EH (cell line): ENCODE measurements at regions not wholly inside any gene's neighbourhood (a gene's known extent, or its start where the extent isn't known, plus 50 kb on each side); places are given as distances from the start of the nearest gene placed in this dataset.

Experiments used
- DNase-seq: peaks from one replicate; pipeline ENCODE4 v3.0.0-alpha.2; 2015; ENCODE audit warnings: low read depth

- peak; percentile 57 for DNase-seq
These were observed 185.2 kb downstream of the ANXA2 start for GRCh38 chr15:60212536-60212935.

DNA sequence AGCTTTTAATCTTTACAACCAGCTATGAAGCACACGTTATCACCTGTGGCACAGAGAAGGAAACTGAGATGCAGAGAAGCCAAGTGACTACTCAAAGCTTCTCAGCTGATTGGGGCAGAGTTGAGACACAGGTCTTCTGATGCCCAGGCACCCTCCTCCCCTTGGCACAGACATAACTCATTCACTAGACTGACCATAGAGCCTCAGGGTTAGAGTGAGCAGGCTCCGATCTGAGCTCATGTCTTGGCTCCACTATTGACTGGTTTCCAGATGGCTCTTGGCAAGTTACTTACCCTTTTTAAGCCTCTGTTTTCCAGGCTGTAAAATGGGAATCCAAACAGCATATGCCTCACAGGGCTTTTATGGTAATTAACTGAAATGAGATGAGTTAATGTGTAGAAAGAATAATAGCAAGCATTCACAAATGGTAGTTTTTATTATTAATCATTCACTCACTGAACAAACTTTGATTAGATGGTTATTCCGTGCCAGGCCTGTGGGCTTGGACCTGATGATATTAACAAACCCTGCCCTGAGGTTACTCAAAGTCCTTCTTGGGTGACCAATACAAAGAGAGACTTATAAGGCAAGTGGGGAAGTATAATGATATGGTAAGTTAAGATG lies 184.3 kb downstream of the ANXA2 start:
- DNase-seq: no peak

DNA sequence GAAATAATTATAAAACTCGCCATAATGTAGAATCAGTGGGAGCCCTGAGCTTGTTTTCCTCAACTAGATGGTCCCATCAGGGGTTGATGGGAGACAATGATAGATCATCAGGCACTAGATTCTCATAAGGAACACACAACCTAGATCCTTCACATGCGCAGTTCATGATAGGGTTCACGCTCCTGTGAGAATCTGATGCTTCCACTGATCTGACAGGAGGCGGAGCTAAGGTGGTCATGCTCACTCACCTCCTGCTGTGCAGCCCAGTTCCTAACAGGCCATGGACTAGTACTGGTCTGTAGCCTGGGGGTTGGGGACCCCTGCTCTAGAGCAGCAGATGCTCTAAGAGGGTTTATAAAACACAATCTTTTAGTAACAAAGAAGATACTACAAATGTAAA lies 183.6 kb downstream of the ANXA2 start:
- no peak for DNase-seq

DNA sequence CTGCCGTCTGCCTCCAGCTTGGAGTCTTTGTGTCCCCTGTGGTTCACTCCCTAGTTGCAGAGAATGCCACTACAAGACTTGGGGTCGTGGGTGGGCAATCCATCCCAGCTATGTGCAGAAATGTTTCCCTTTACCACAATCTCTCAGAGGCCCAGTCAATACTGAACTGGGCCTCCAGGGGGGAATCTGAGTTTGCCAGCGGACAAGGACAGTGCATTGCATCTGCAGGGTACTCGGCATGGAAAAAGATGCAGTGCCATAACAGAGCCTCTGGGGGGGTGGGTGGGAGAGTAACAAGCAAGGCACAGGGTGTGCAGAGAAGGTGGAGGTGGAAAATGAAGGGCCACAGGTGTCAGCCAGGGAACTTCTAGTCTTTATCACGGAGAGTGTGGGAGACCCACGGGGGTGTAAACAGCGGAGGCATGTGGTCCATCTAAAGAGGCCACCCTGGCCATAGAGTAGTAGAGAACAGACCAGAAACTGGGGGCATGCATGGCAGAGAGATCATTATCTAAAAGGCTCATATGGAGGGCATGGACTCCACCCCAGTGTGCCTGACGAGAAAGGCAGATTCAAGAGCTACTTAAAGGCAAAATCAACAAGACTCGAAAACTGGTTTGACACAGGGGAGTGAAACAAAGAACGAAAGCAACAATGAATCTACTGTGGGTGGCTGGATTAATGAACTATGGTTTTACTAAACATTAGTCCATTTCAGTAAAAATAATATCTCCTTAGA lies 182.4 kb downstream of the ANXA2 start:
- DNase-seq: no peak

- no peak for DNase-seq
These were observed 180.6 kb downstream of the ANXA2 start for GRCh38 chr15:60217161-60217560.

- no peak for DNase-seq
These were observed 179.5 kb downstream of the ANXA2 start for GRCh38 chr15:60218256-60218655.

GRCh38 chr15:60219866-60220265 lies 177.9 kb downstream of the ANXA2 start:
- DNase-seq: no peak

DNA sequence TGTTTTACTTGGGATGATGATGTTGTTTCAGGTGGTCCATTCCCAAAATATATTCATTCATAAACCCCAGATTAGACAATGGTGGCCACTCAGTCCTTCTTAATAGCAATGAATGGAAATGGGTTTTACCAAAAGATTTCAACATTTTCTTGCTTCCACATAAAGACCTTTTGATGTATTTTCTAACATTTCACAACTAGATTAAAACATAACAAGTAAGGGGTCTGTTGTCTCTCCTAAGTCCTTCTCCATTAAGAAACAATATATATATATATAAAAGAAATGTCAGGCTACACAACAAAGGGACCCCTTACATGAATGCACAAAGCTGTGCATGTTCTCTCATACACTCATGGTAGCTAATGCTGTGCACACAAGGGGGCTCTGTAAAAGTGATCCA lies 176.4 kb downstream of the ANXA2 start:
- no peak for DNase-seq

GRCh38 chr15:60222404-60222803 lies 175.4 kb downstream of the ANXA2 start:
- DNase-seq: no peak

GRCh38 chr15:60223176-60223575 lies 174.6 kb downstream of the ANXA2 start:
- DNase-seq: no peak

GRCh38 chr15:60226924-60227323 lies 170.9 kb downstream of the ANXA2 start:
- DNase-seq: no peak

GRCh38 chr15:60228101-60228500 lies 169.7 kb downstream of the ANXA2 start:
- DNase-seq: peak; percentile 12

DNA sequence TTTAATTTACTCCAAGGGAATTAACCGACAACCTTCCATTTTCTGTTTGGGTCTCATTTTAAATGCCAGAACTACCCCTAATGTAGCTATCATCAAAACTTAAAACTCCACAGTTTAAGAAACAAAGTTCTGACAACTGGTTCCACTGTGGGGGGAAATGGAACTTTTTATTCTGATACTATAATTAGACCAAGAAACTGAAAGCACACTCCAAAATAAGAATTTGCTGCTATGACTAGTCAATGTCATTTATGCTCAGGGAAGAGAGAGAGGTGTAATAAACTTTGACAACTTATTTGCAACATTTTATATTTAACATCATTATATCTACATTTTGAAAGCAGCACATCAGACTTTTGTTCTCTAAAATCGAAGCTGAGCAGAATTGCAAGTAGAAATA lies 169.2 kb downstream of the ANXA2 start:
- DNase-seq: no peak

DNA sequence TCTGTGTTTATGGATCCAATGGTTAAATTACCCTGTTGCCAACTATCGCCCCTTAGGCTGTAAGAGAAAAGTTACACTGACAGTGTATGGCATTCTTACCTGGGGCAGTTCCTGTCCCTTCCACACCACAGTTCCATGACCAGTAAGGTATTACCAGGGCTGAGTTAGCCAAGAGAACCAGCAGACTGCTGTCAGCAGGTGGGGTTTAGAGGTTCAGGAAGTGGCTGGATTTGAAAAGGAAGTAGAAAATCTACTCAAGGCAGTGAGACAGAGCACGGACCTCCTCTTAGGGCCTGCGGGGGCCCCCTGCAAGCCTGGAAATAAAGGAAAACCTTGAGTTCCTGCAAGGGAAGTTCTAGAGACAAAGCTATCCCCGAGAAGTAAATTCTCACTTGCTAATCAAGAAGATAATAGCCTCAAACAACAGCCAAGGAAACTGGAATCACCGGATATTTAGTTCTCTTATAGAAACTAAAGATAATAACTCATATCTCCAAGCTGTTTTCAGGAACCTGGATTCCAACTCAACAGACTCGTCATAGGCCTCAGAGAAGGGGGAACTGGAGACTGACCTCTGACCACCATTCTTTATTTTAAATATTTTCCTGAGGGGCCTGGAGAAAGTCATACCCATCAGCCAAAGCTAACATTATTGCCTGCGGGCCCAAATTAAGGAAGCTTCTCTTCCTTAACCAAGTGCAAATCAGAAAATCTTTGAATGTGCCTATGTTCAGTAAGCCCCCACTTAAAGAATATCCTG lies 161.7 kb downstream of the ANXA2 start:
- DNase-seq: no peak

GRCh38 chr15:60237446-60237845 lies 160.3 kb downstream of the ANXA2 start:
- DNase-seq: peak; percentile 5

GRCh38 chr15:60243769-60244168 lies 154.0 kb downstream of the ANXA2 start:
- DNase-seq: no peak

GRCh38 chr15:60244813-60245212 lies 153.0 kb downstream of the ANXA2 start:
- no peak for DNase-seq

- no peak for DNase-seq
These were observed 147.5 kb downstream of the ANXA2 start for GRCh38 chr15:60250316-60250715.

- no peak for DNase-seq
These were observed 146.3 kb downstream of the ANXA2 start for GRCh38 chr15:60251300-60252070.

- DNase-seq: no peak
These were observed 143.4 kb downstream of the ANXA2 start for GRCh38 chr15:60254416-60254815.

- peak; percentile 19 for DNase-seq
These were observed 142.4 kb downstream of the ANXA2 start for GRCh38 chr15:60255390-60255789.

DNA sequence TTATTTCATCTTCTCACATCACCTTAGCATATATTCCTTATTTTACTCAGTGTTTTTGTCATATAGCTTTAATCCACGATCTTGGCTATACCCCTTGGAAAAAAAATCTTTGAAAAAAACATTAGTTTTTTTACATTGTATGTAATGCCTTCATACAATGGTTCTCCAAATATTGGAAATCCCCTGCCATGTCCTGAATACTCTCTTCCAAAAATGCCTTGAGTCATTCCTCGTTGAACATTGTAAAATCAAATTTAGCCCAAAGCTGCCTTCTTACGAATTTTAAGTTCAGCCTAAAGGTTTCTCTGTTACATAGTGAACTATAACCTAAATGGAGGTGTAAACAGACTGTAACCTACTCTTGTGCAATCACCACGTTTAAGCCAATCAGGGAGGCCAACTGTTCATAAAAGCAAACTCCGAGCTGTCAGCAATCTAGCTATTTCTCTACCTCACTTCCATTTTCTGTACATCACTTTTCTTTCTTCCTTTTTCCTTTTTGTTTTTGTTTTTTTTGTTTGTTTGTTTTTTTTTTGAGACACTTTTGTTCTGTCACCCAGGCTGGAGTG lies 140.1 kb downstream of the ANXA2 start:
- no peak for DNase-seq
